Fibroblast of upper back skin (primary cell): ENCODE measurements at regions not wholly inside any gene's neighbourhood (a gene's known extent, or its start where the extent isn't known, plus 50 kb on each side); places are given as distances from the start of the nearest gene placed in this dataset.

Source experiments
- DNase-seq: peaks from one replicate; pipeline ENCODE4 v3.0.0-alpha.2; 2013

GRCh38 chr6:28741363-28741762 lies 182.4 kb downstream of the TRIM27 start:
- DNase-seq, result no peak

DNA sequence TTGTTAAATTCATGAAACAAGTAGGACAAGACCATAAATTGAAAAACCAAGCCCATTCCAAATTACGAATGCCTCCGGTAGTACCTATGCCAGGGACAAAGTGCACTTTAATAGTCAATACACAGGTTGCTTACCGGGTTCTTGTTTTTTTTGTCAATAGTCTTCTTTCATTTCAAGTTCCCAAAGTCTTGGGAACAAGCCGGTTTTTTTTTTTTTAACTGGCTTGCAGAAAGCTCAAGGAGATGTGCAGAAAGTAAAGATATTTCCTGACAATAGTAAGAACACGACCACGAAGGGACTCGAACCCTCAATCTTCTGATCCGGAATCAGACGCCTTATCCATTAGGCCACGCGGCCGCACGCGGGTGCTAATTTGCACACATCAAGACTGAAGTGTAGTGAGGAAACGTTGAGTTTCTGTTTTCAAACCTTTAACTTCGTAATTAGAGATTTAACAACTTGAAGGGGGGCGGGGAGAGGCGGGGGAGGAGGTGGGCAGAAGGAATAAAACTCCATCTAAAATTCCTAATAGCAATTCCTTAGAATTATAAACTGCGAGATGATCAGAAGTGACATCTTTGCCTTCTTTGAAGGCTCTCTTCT lies 181.0 kb downstream of the TRIM27 start:
- peak; percentile 50 for DNase-seq

DNA sequence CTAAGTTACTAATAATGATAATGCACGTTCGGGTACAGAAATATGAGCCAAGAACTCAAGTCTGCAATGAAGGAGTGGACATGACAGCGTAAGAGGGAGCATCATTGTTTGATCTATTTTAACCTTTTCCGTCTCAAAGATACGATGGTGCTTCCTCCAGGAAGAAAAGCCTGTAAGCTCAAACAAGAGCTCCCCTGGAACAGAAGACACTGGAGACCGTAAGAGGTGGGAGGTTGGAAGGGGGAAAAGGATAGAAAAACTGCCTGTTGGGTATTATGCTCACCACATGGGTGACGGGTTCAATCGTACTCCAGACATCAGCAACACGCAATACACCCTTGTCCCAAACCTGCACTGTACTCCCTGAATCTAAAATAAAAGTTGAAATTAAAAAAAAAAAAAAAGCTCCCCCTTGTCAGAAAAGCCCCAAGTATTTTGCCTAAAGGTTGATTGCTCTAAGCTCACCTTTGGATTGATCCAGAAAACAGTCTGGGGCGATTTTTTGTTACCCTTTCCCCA lies 180.5 kb downstream of the TRIM27 start:
- no peak for DNase-seq

DNA sequence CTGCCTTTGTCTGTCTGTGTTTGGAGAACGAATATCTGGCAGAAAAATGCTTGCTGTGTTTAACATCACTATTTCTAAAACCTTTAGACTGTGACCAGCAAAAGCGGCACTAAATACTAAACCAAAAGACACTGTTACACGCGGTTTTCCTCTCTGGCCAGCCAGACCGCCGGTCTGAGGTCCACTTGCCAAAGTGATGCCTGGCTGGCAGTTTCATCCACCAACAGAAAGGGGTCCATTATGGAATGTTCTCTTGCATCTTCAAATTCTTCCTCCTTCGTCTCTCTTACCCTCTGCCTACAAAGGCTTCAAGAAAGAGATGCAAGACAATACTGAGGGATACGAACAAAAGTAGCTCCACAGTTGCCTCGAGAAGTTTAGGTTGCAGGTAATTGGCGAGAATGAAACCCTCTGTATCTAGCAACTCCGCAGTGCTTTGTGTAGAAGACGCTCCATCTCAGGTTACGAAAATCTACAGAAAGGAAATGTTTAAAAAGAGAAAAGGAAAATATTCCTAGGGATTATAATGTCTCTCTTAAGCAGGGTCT lies 176.6 kb downstream of the TRIM27 start:
- DNase-seq, result no peak

- peak; percentile 68 for DNase-seq
Observed at GRCh38 chr6:28747631-28748157, 176.1 kb downstream of the TRIM27 start.

DNA sequence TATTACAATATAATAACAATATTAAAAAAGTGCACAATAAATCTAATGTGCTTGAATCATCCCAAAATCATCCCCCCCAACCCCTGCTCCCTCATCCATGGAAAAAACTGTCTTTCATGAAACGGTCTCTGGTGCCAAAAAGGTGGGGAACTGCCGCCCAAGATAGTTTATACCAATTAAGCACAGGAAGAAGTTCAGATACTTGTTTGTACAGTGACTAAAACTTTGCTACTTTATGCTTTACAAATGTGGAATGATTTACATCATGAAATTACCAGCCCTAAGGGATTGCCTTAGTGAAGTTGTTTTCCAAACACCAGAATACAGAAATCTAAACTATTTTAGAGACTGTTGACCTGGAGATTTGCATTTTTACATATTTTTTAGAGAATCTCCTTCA lies 175.6 kb downstream of the TRIM27 start:
- DNase-seq, result no peak

- DNase-seq, result no peak
Observed at GRCh38 chr6:28750926-28751458, 172.8 kb downstream of the TRIM27 start.

GRCh38 chr6:28751514-28751913 lies 172.3 kb downstream of the TRIM27 start:
- no peak for DNase-seq

DNA sequence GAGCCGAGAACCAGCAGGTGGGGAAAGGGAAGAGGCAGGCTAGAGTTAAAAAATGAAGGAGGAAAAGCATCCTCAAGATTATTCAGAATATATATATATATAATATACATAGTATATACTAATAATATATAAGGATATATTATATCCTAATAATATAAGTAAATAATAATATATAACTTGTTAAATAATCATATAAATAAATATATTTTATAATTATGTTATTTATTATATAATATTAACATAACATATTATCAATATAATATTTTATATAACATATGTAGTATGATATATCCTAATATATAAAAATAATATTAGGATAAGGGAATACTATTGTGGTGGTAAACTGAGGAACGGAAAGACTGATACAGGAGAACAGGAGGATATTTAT lies 171.8 kb downstream of the TRIM27 start:
- no peak for DNase-seq

GRCh38 chr6:28757429-28758045 lies 166.2 kb downstream of the TRIM27 start:
- DNase-seq, result no peak

- peak; percentile 19 for DNase-seq
Observed at GRCh38 chr6:28758046-28758817, 165.6 kb downstream of the TRIM27 start.

DNA sequence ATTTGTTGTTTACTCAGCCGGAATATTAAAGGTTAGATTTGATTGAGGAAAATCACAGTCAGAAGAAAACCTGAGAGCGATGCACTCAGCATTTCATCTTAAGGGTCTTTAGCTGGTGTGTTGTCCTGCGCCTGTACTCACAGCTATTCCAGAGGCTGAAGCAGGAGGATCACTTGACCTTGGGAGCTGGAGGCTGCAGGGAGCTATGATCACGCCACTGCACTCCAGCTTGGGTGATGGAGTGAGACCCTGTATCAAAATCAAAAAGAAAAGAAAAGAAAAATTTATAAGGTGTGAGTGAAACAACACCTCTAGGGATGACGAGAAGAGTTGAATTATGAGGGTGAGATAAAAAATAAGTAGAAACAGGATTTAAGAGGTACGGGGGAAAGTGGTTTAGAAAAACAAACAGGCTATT lies 165.0 kb downstream of the TRIM27 start:
- DNase-seq, result no peak

GRCh38 chr6:28764014-28764723 lies 159.6 kb downstream of the TRIM27 start:
- DNase-seq, result no peak

- DNase-seq, result no peak
Observed at GRCh38 chr6:28764761-28765282, 159.0 kb downstream of the TRIM27 start.

- no peak for DNase-seq
Observed at GRCh38 chr6:28765978-28766351, 157.8 kb downstream of the TRIM27 start.

- no peak for DNase-seq
Observed at GRCh38 chr6:28766426-28766825, 157.4 kb downstream of the TRIM27 start.

DNA sequence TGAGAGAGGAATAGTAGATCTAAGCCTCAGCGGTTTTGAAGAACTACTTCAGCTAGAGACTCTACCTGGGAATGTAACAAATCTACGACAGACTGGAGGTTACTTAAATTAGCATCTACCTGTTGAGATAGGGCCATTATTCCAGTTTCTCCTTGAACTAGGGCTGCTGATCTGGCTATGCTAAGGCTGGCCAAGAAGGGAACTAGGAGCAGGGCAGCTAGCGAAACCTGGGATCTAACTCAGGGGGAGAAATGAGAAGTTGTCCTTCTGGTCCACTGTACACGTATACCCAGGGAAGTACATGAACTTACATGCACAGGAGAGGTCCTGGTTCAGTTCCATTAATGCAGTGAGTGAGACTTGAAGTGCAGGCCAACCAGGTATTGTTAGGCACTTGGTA lies 156.7 kb downstream of the TRIM27 start:
- no peak for DNase-seq

DNA sequence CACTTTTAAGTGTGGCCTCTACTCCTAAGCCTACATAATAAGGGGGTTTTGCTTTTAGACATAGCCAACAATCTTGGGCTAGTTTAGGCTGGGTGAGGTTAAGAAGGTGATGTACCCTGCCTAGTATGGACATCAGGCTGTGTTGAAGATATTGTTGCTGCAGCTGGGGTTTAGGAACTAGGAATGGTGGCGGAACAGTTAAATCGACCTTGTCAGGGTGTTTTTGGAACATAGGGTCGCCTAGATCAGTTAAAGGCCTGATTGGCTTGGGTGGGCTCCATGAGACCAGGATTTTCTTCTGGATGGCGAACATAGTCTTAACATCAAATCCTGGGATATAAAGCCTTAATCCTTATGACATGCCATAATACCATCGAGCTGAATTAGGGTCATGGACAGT lies 156.1 kb downstream of the TRIM27 start:
- no peak for DNase-seq

GRCh38 chr6:28768187-28768913 lies 155.4 kb downstream of the TRIM27 start:
- DNase-seq, result no peak

- DNase-seq, result peak; percentile 31
Observed at GRCh38 chr6:28769626-28770402, 154.0 kb downstream of the TRIM27 start.

GRCh38 chr6:28770732-28771131 lies 153.1 kb downstream of the TRIM27 start:
- no peak for DNase-seq
